ENCODE measurements at regions not wholly inside any gene's neighbourhood (a gene's known extent, or its start where the extent isn't known, plus 50 kb on each side); places are given as distances from the start of the nearest gene placed in this dataset.

- H3K36me3 ChIP-seq: no peaks in the 10 kb centered on the region
- intact Hi-C loops (cut with DNase I; ENCODE audit: low total_unique reads): no loop called here
- no peaks in the 10 kb centered on the region for H3K4me1 ChIP-seq
- H3K27me3 ChIP-seq: peaks cover 0 to 52% (median 0%) of the 10 kb centered on the region in 3 donors
- 57 to 78% (median 69%) methylated on average over 5 of the region's 5 CpGs for WGBS, 5 donors
- H3K9me3 ChIP-seq: no peaks in the 10 kb centered on the region
- TF ChIP-seq, protein P1, sequence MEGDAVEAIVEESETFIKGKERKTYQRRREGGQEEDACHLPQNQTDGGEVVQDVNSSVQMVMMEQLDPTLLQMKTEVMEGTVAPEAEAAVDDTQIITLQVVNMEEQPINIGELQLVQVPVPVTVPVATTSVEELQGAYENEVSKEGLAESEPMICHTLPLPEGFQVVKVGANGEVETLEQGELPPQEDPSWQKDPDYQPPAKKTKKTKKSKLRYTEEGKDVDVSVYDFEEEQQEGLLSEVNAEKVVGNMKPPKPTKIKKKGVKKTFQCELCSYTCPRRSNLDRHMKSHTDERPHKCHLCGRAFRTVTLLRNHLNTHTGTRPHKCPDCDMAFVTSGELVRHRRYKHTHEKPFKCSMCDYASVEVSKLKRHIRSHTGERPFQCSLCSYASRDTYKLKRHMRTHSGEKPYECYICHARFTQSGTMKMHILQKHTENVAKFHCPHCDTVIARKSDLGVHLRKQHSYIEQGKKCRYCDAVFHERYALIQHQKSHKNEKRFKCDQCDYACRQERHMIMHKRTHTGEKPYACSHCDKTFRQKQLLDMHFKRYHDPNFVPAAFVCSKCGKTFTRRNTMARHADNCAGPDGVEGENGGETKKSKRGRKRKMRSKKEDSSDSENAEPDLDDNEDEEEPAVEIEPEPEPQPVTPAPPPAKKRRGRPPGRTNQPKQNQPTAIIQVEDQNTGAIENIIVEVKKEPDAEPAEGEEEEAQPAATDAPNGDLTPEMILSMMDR (IDR thresholded peaks at IDR 0.05): no peak
- TF ChIP-seq POLR2AphosphoS5 (IDR thresholded peaks at IDR 0.05) (no peak), POLR2A (IDR thresholded peaks at IDR 0.05) (no peak), EP300 (IDR thresholded peaks at IDR 0.05) (no peak)
- H3K4me3 ChIP-seq: no peak overlapping the region
- no peak for DNase-seq
- H3K27ac ChIP-seq: no peak overlapping the region
These were observed 329.5 kb downstream of the NPHP4 start for GRCh38 chr1:5662744-5663126.

- DNase-seq: no peak
- H3K9me3 ChIP-seq: no peaks in the 10 kb centered on the region
- intact Hi-C loops (cut with DNase I; ENCODE audit: low total_unique reads): no loop called here
These were observed 330.0 kb downstream of the NPHP4 start for GRCh38 chr1:5662086-5662743.

GRCh38 chr1:5661196-5662085 lies 330.8 kb downstream of the NPHP4 start:
- H3K4me1 ChIP-seq: no peaks in the 10 kb centered on the region
- no peaks in the 10 kb centered on the region for H3K36me3 ChIP-seq
- WGBS, 5 donors: 75 to 85% (median 77%) methylated on average over 13 to 24 of the region's 24 CpGs
- H3K27me3 ChIP-seq: peaks cover 0 to 52% (median 0%) of the 10 kb centered on the region in 3 donors
- H3K9me3 ChIP-seq: no peaks in the 10 kb centered on the region
- H3K27ac ChIP-seq: no peak overlapping the region
- DNase-seq: no peak
- TF ChIP-seq POLR2AphosphoS5 (IDR thresholded peaks at IDR 0.05): no peak
- TF ChIP-seq POLR2A (IDR thresholded peaks at IDR 0.05): no peak
- TF ChIP-seq, protein P1 (IDR thresholded peaks at IDR 0.05): no peak
- no peak for TF ChIP-seq EP300 (IDR thresholded peaks at IDR 0.05)
- intact Hi-C loops (cut with DNase I; ENCODE audit: low total_unique reads): no loop called here
- no peak overlapping the region for H3K4me3 ChIP-seq

More at GRCh38 chr1:5662086-5662743, 330.0 kb downstream of the NPHP4 start:
- no peak overlapping the region for H3K27ac ChIP-seq
- H3K27me3 ChIP-seq: peaks cover 0 to 52% (median 0%) of the 10 kb centered on the region in 3 donors
- H3K4me3 ChIP-seq: no peak overlapping the region
- no peak for TF ChIP-seq POLR2A (IDR thresholded peaks at IDR 0.05)
- TF ChIP-seq, protein P1 (IDR thresholded peaks at IDR 0.05): no peak
- TF ChIP-seq POLR2AphosphoS5 (IDR thresholded peaks at IDR 0.05): no peak
- TF ChIP-seq EP300 (IDR thresholded peaks at IDR 0.05): no peak
- WGBS, 5 donors: 50 to 82% (median 69%) methylated on average over 6 to 9 of the region's 9 CpGs
- no peaks in the 10 kb centered on the region for H3K36me3 ChIP-seq
- no peaks in the 10 kb centered on the region for H3K4me1 ChIP-seq

GRCh38 chr1:5660141-5660935 lies 331.9 kb downstream of the NPHP4 start:
- 39 to 44% (median 42%) methylated on average over 13 of the region's 13 CpGs for WGBS, 5 donors
- H3K4me1 ChIP-seq: no peaks in the 10 kb centered on the region
- peaks cover 0 to 50% (median 0%) of the 10 kb centered on the region in 3 donors for H3K27me3 ChIP-seq
- no peaks in the 10 kb centered on the region for H3K9me3 ChIP-seq
- H3K36me3 ChIP-seq: no peaks in the 10 kb centered on the region
- no peak overlapping the region for H3K4me3 ChIP-seq
- H3K27ac ChIP-seq: no peak overlapping the region
- no peak for TF ChIP-seq POLR2A (IDR thresholded peaks at IDR 0.05)
- TF ChIP-seq POLR2AphosphoS5 (IDR thresholded peaks at IDR 0.05): no peak
- no peak for TF ChIP-seq EP300 (IDR thresholded peaks at IDR 0.05)
- TF ChIP-seq, protein P1 (IDR thresholded peaks at IDR 0.05): no peak
- intact Hi-C loops (cut with DNase I; ENCODE audit: low total_unique reads): no loop called here
- DNase-seq: peak in 1 of 2 donors; percentile 48
